ENCODE measurements at regions not wholly inside any gene's neighbourhood (a gene's known extent, or its start where the extent isn't known, plus 50 kb on each side); places are given as distances from the start of the nearest gene placed in this dataset.

DNA sequence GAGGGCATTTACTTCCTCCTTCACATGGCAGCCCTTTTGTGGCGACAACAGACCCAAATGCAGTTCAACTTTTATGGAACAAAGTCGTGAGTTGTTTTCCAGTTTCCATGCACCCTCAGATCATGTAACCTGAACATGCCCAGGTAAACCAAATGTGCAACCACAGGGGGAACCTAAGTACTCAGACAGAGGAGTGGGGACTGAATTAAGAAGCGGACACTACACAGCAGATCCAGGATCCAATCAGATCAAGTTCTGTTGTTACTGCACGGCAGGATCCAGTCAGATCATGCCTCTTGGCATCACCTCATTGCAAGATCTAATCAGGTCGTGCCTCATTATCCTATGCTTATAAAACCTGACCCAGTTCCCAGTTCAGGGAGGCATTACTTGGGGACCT lies 115.7 kb downstream of the MATN1 start:
- Histone ChIP-seq H3K9ac (no peak overlapping the region), H2AFZ (ENCODE audit: low read depth) (no peak overlapping the region), H4K20me1 (ENCODE audit: insufficient read depth) (no peaks in the 10 kb centered on the region), H3K36me3 (ENCODE audit: insufficient read depth) (no peaks in the 10 kb centered on the region), H3K4me1 (ENCODE audit: low read depth, poor library complexity, severe bottlenecking) (no peaks in the 10 kb centered on the region), H3K27ac (no peak overlapping the region), H3K4me3 (IDR thresholded peaks at IDR 0.05; ENCODE audit: insufficient read depth, low read depth, low read length) (no peak overlapping the region), H3K4me2 (no peak overlapping the region), H3K27me3 (ENCODE audit: insufficient read depth, low read depth) (peaks cover 34% of the 10 kb centered on the region; the same call in 1 of the 2 replicates), H3K79me2 (ENCODE audit: insufficient read depth, low read depth) (no peaks in the 10 kb centered on the region)
- TF ChIP-seq, protein P1, sequence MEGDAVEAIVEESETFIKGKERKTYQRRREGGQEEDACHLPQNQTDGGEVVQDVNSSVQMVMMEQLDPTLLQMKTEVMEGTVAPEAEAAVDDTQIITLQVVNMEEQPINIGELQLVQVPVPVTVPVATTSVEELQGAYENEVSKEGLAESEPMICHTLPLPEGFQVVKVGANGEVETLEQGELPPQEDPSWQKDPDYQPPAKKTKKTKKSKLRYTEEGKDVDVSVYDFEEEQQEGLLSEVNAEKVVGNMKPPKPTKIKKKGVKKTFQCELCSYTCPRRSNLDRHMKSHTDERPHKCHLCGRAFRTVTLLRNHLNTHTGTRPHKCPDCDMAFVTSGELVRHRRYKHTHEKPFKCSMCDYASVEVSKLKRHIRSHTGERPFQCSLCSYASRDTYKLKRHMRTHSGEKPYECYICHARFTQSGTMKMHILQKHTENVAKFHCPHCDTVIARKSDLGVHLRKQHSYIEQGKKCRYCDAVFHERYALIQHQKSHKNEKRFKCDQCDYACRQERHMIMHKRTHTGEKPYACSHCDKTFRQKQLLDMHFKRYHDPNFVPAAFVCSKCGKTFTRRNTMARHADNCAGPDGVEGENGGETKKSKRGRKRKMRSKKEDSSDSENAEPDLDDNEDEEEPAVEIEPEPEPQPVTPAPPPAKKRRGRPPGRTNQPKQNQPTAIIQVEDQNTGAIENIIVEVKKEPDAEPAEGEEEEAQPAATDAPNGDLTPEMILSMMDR (conservative IDR thresholded peaks at IDR 0.05; ENCODE audit: low read depth, low read length) = no peak

- Histone ChIP-seq H3K27me3 (ENCODE audit: insufficient read depth, low read depth) (peaks cover 33% of the 10 kb centered on the region; the same call in 1 of the 2 replicates), H3K9ac (no peak overlapping the region)
- TF ChIP-seq, protein P1 (conservative IDR thresholded peaks at IDR 0.05; ENCODE audit: low read depth, low read length) = no peak
Observed at GRCh38 chr1:30606166-30606565, 117.2 kb downstream of the MATN1 start.

DNA sequence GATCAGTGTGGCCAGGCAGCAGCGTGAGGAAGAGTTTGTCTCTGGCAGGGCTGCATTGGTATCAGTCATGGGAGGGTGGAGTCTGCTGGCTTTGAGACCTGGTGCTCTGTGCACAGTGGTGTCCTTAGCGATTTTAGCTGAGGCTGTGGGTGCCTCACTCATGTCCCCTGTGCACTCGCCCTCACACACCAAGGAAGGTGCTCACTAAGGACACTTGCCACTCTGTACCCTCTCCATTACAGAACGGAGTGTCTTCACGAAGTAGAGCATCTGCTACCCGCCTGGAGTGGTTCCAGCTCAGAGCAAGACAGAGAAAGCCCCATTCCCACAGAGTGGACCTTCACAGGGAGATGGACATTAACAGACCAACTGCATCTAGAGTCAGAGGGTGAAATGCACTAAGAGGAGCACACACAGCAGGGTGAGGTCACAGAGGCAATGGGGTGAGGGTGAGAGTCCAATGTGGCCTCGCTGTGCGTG lies 117.9 kb downstream of the MATN1 start:
- Histone ChIP-seq H3K27me3 (ENCODE audit: insufficient read depth, low read depth) (peaks cover 30% of the 10 kb centered on the region; the same call in 1 of the 2 replicates), H3K27ac (no peak overlapping the region), H3K9ac (no peak overlapping the region), H3K4me3 (IDR thresholded peaks at IDR 0.05; ENCODE audit: insufficient read depth, low read depth, low read length) (no peak overlapping the region), H3K36me3 (ENCODE audit: insufficient read depth) (no peaks in the 10 kb centered on the region), H3K4me2 (no peak overlapping the region), H3K4me1 (ENCODE audit: low read depth, poor library complexity, severe bottlenecking) (no peaks in the 10 kb centered on the region), H3K79me2 (ENCODE audit: insufficient read depth, low read depth) (no peaks in the 10 kb centered on the region), H2AFZ (ENCODE audit: low read depth) (no peak overlapping the region), H4K20me1 (ENCODE audit: insufficient read depth) (no peaks in the 10 kb centered on the region)
- TF ChIP-seq, protein P1 (conservative IDR thresholded peaks at IDR 0.05; ENCODE audit: low read depth, low read length) = no peak

More at GRCh38 chr1:30606166-30606565, 117.2 kb downstream of the MATN1 start:
- no peak overlapping the region for H2AFZ ChIP-seq (ENCODE audit: low read depth)
- no peak overlapping the region for H3K27ac ChIP-seq
- no peaks in the 10 kb centered on the region for H4K20me1 ChIP-seq (ENCODE audit: insufficient read depth)
- H3K4me3 ChIP-seq (IDR thresholded peaks at IDR 0.05; ENCODE audit: insufficient read depth, low read depth, low read length) = no peak overlapping the region
- no peaks in the 10 kb centered on the region for H3K36me3 ChIP-seq (ENCODE audit: insufficient read depth)
- no peak overlapping the region for H3K4me2 ChIP-seq
- H3K4me1 ChIP-seq (ENCODE audit: low read depth, poor library complexity, severe bottlenecking) = no peaks in the 10 kb centered on the region
- no peaks in the 10 kb centered on the region for H3K79me2 ChIP-seq (ENCODE audit: insufficient read depth, low read depth)

DNA sequence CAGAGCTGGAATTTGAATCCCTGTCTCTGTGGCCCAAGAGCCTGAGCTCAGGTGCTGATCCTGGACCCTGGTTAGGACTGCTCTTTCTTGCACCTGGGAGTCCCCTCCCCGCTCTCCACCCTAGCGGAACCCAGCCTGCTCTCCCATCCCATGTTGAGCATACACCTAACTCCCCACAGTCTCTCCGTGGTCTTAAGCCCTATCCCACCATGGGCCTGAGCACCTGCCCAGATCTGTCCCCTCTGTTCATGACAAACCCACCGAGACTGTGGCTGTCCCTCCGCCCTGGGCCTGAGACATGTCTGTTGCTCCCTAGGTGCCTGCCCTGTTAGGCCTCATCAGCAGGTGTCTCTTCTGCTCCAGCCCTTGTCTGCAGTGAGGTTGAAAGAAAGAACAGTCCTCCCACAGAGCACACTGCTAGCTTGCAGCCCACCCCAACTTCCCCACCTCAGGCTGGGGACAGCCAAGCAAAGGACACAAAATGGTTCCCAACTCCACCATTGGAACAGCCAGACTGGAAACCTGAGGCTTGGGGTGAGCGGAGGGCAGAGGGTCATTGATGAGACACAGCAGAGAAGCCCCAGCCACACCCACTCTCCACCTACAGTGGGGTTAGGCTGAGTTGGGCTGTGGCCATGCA lies 118.5 kb downstream of the MATN1 start:
- no peak overlapping the region for H3K4me2 ChIP-seq
- TF ChIP-seq, protein P1 (conservative IDR thresholded peaks at IDR 0.05; ENCODE audit: low read depth, low read length) = no peak
- H3K79me2 ChIP-seq (ENCODE audit: insufficient read depth, low read depth) = no peaks in the 10 kb centered on the region
- no peaks in the 10 kb centered on the region for H3K36me3 ChIP-seq (ENCODE audit: insufficient read depth)
- no peak overlapping the region for H3K4me3 ChIP-seq (IDR thresholded peaks at IDR 0.05; ENCODE audit: insufficient read depth, low read depth, low read length)
- no peaks in the 10 kb centered on the region for H4K20me1 ChIP-seq (ENCODE audit: insufficient read depth)
- no peak overlapping the region for H2AFZ ChIP-seq (ENCODE audit: low read depth)
- peaks cover 27% of the 10 kb centered on the region; the same call in 1 of the 2 replicates for H3K27me3 ChIP-seq (ENCODE audit: insufficient read depth, low read depth)
- no peaks in the 10 kb centered on the region for H3K4me1 ChIP-seq (ENCODE audit: low read depth, poor library complexity, severe bottlenecking)
- H3K9ac ChIP-seq = no peak overlapping the region
- no peak overlapping the region for H3K27ac ChIP-seq

All from KMS-11 (cell line).